Duodenal mucosa (tissue), 2 donors: ENCODE measurements at regions not wholly inside any gene's neighbourhood (a gene's known extent, or its start where the extent isn't known, plus 50 kb on each side); places are given as distances from the start of the nearest gene placed in this dataset.
"Not testable (repeated sequence)": the region's sequence is repeated elsewhere in the genome, so short reads cannot be mapped to it uniquely, and the experiment has no call there.

Experiments
- H3K27ac ChIP-seq: one replicate; pipeline ENCODE4 v1.7.0; 2013; ENCODE audit warnings: low read depth, low read length
- H3K27me3 ChIP-seq, 2 donors: one replicate each; pipeline ENCODE4 v1.7.0; 2013; ENCODE audit warnings: low read length in 2 of 2, control low read depth in 1 of 2; ENCODE audit not compliant: insufficient read depth in 2 of 2, control insufficient read depth in 1 of 2
- H3K36me3 ChIP-seq, 2 donors: one replicate each; pipeline ENCODE4 v1.7.0; 2013; ENCODE audit warnings: low read length in 2 of 2, control low read depth in 1 of 2; ENCODE audit not compliant: insufficient read depth in 2 of 2, control insufficient read depth in 1 of 2
- H3K4me1 ChIP-seq, 2 donors: one replicate each; pipeline ENCODE4 v1.7.0; 2013; ENCODE audit warnings: low read length in 2 of 2, control low read depth in 1 of 2; ENCODE audit not compliant: insufficient read depth in 2 of 2, control insufficient read depth in 1 of 2
- H3K4me3 ChIP-seq, 2 donors: one replicate each; pipeline ENCODE4 v1.7.0; 2013; ENCODE audit warnings: low read length in 2 of 2, low read depth in 1 of 2
- H3K9ac ChIP-seq, 2 donors: one replicate each; pipeline ENCODE4 v1.7.0; 2013; ENCODE audit warnings: low read length in 2 of 2, low read depth in 1 of 2
- H3K9me3 ChIP-seq, 2 donors: one replicate each; pipeline ENCODE4 v1.7.0; 2013; ENCODE audit warnings: low read length in 2 of 2, control low read depth in 1 of 2; ENCODE audit not compliant: control insufficient read depth in 1 of 2

- Histone ChIP-seq H3K4me1 (no peaks in the 10 kb centered on the region), H3K4me3 (no peak overlapping the region), H3K36me3 (no peaks in the 10 kb centered on the region), H3K9ac (no peak overlapping the region), H3K27ac (no peak overlapping the region), H3K27me3 (no peaks in the 10 kb centered on the region), H3K9me3 (no peaks in the 10 kb centered on the region)
Measured at GRCh38 chr12:124126950-124127655, 154.1 kb downstream of the ZNF664 start.

GRCh38 chr12:124129132-124129531 is 156.1 kb downstream of the ZNF664 start:
- Histone ChIP-seq H3K36me3 (no peaks in the 10 kb centered on the region), H3K27me3 (no peaks in the 10 kb centered on the region), H3K9ac (no peak overlapping the region), H3K27ac (no peak overlapping the region), H3K4me1 (no peaks in the 10 kb centered on the region), H3K4me3 (no peak overlapping the region), H3K9me3 (no peaks in the 10 kb centered on the region)

GRCh38 chr12:124130691-124131591 is 157.9 kb downstream of the ZNF664 start:
- no peaks in the 10 kb centered on the region for H3K36me3 ChIP-seq
- no peaks in the 10 kb centered on the region for H3K9me3 ChIP-seq
- H3K27ac ChIP-seq, result no peak overlapping the region
- no peak overlapping the region for H3K9ac ChIP-seq
- H3K4me1 ChIP-seq, result no peaks in the 10 kb centered on the region
- no peak overlapping the region for H3K4me3 ChIP-seq
- H3K27me3 ChIP-seq, result no peaks in the 10 kb centered on the region

GRCh38 chr12:124131659-124132058 is 158.6 kb downstream of the ZNF664 start:
- Histone ChIP-seq H3K36me3 (no peaks in the 10 kb centered on the region), H3K9me3 (no peaks in the 10 kb centered on the region), H3K9ac (no peak overlapping the region), H3K4me1 (no peaks in the 10 kb centered on the region), H3K4me3 (no peak overlapping the region), H3K27me3 (no peaks in the 10 kb centered on the region), H3K27ac (no peak overlapping the region)

GRCh38 chr12:124132530-124132929 is 159.5 kb downstream of the ZNF664 start:
- Histone ChIP-seq H3K4me1 (no peaks in the 10 kb centered on the region), H3K27me3 (no peaks in the 10 kb centered on the region), H3K4me3 (no peak overlapping the region), H3K36me3 (no peaks in the 10 kb centered on the region), H3K9me3 (peaks cover 4 to 7% of the 10 kb centered on the region in 2 donors), H3K9ac (no peak overlapping the region), H3K27ac (no peak overlapping the region)

GRCh38 chr12:124136796-124137195 is 158.1 kb upstream of the RFLNA start:
- H3K36me3 ChIP-seq, result no peaks in the 10 kb centered on the region
- no peak overlapping the region for H3K27ac ChIP-seq
- peaks cover 6 to 7% of the 10 kb centered on the region in 2 donors for H3K9me3 ChIP-seq
- no peak overlapping the region for H3K9ac ChIP-seq
- no peak overlapping the region for H3K4me3 ChIP-seq
- no peaks in the 10 kb centered on the region for H3K27me3 ChIP-seq
- H3K4me1 ChIP-seq, result no peaks in the 10 kb centered on the region

GRCh38 chr12:124140944-124141486 is 153.9 kb upstream of the RFLNA start:
- Histone ChIP-seq H3K27me3 (no peaks in the 10 kb centered on the region), H3K36me3 (no peaks in the 10 kb centered on the region), H3K9me3 (peaks cover 12 to 13% of the 10 kb centered on the region in 2 donors), H3K9ac (no peak overlapping the region), H3K27ac (no peak overlapping the region), H3K4me1 (no peaks in the 10 kb centered on the region), H3K4me3 (no peak overlapping the region)

- H3K4me3 ChIP-seq, H3K36me3 ChIP-seq, H3K4me1 ChIP-seq, H3K27me3 ChIP-seq, H3K9ac ChIP-seq, H3K27ac ChIP-seq: not testable (repeated sequence)
- H3K9me3 ChIP-seq, result peaks cover 12 to 13% of the 10 kb centered on the region in 2 donors
Measured at GRCh38 chr12:124141611-124142010, 153.3 kb upstream of the RFLNA start.

- Histone ChIP-seq H3K4me1 (no peaks in the 10 kb centered on the region), H3K36me3 (no peaks in the 10 kb centered on the region), H3K27ac (no peak overlapping the region), H3K9me3 (peaks cover 5 to 8% of the 10 kb centered on the region in 2 donors), H3K27me3 (no peaks in the 10 kb centered on the region), H3K9ac (no peak overlapping the region), H3K4me3 (no peak overlapping the region)
Measured at GRCh38 chr12:124142395-124143035, 152.4 kb upstream of the RFLNA start.

- H3K9me3 ChIP-seq, result peaks cover 5 to 8% of the 10 kb centered on the region in 2 donors
- no peak overlapping the region for H3K4me3 ChIP-seq
- H3K27me3 ChIP-seq, result no peaks in the 10 kb centered on the region
- no peak overlapping the region for H3K9ac ChIP-seq
- no peak overlapping the region for H3K27ac ChIP-seq
- no peaks in the 10 kb centered on the region for H3K4me1 ChIP-seq
- H3K36me3 ChIP-seq, result no peaks in the 10 kb centered on the region
Measured at GRCh38 chr12:124143726-124144125, 151.2 kb upstream of the RFLNA start.
